Motor neuron (in vitro differentiated cells): ENCODE measurements at regions not wholly inside any gene's neighbourhood (a gene's known extent, or its start where the extent isn't known, plus 50 kb on each side); places are given as distances from the start of the nearest gene placed in this dataset.

ENCODE experiments used
- ATAC-seq, 8 experiments: fragments of 200-7000 bp; cut with Tn5 transposase; replicated peaks in 6 of 8; 2 replicates each; pipeline ENCODE4 v1.8.0; 2021; ENCODE audit warnings: mild to moderate bottlenecking in 8 of 8, moderate library complexity in 8 of 8
- H3K27ac ChIP-seq, 2 donors: fragments of 250-450 bp; sonication (Bioruptor Pico); 2 replicates each; pipeline ENCODE4 v1.9.0; 2021; ENCODE audit warnings: antibody characterized with exemption in 2 of 2, mild to moderate bottlenecking in 2 of 2, moderate library complexity in 1 of 2
- H3K4me1 ChIP-seq, 2 donors: fragments of 250-450 bp; sonication (Bioruptor Pico); replicated peaks in 1 of 2; 2 replicates each; pipeline ENCODE4 v1.6.1; 2021; ENCODE audit warnings: antibody characterized with exemption in 2 of 2, mild to moderate bottlenecking in 2 of 2, moderate library complexity in 1 of 2
- H3K4me3 ChIP-seq, 5 donors: fragments of 250-450 bp; sonication (Bioruptor Pico); 2 replicates each; pipeline ENCODE4 v1.9.0; 2021; ENCODE audit warnings: antibody characterized with exemption in 5 of 5, mild to moderate bottlenecking in 5 of 5, moderate library complexity in 4 of 5
- WGBS, 10 experiments: fragments of 450-650 bp; shearing (Covaris generic); methylation state at CpG; one replicate each; pipeline ENCODE4 v1.0.0; 2022; 5-methylcytosine and 5-hydroxymethylcytosine counted together
- in situ Hi-C, 9 experiments: fragments of 400-800 bp; cut with MboI; loops; one replicate each; pipeline ENCODE4 v1.15.0; 2021; ENCODE audit warnings: low sequenced_read_pairs in 9 of 9, low pct_unique_long_range_greater_than_20kb in 2 of 9; ENCODE audit not compliant: unreplicated experiment in 9 of 9

- ATAC-seq: peak in 4 of 8 experiments; percentile 9 to 59 (median 36)
- Histone ChIP-seq H3K4me1 (peaks cover 38 to 49% of the 10 kb centered on the region in 2 donors), H3K27ac (no peak overlapping the region), H3K4me3 (no peak overlapping the region)
- 50 to 95% (median 81%) methylated on average over 2 to 10 of the region's 15 CpGs; no CpG with 5 or more reads in 5 of the 10 experiments for WGBS, 10 experiments
- in situ Hi-C loops: loop anchor here in 1 of 9 experiments (25.0 kb wide), 1 partner anchor 105 kb away; no protein-coding TSS in a partner anchor
These were observed 120.4 kb upstream of the LHX1 start for GRCh38 chr17:36816907-36817288.

GRCh38 chr17:36817483-36818048 is 119.7 kb upstream of the LHX1 start:
- Histone ChIP-seq H3K4me1 (peaks cover 34 to 45% of the 10 kb centered on the region in 2 donors), H3K4me3 (no peak overlapping the region), H3K27ac (no peak overlapping the region)
- in situ Hi-C loops: loop anchor here in 1 of 9 experiments (25.0 kb wide), 1 partner anchor 105 kb away; no protein-coding TSS in a partner anchor
- no peak for ATAC-seq
- WGBS, 10 experiments: 0 to 88% (median 30%) methylated on average over 1 to 2 of the region's 5 CpGs; no CpG with 5 or more reads in 6 of the 10 experiments

DNA sequence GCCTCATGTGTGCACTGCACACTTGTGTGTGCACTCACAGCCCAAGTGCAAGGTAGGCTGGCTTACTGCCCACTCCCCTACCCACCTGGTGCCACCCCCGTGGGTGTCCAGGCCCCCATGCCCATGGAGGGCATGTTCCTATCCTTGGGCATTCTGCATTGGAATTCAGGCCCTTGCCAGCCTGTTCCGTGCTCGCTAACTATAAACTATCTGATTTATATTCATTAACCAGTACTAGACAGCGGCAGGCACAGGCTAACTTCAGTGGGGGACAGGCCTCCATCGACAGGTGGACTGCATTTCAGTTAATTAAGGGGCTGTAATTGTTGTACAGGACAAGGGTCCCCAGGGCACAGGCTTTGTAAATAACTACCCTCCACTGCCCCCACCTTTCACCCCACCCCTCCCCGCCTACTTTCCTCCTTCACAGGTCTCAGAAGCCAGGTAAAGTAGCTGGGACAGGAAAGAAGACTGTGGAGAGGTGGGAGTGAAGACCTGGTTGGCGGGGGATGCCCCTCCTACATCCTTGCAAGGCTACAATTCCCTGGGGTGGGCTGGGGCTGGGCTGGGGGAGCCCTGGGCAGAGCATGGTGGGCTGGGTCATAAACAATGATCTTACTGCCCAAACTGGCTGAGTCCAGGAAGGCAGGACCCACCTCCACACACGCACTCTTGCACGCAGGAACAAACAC is 119.0 kb upstream of the LHX1 start:
- WGBS, 10 experiments: 0 to 81% (median 80%) methylated on average over 1 to 3 of the region's 9 CpGs; no CpG with 5 or more reads in 7 of the 10 experiments
- H3K4me3 ChIP-seq: no peak overlapping the region
- H3K4me1 ChIP-seq: peaks cover 26 to 38% of the 10 kb centered on the region in 2 donors
- no peak overlapping the region for H3K27ac ChIP-seq
- in situ Hi-C loops: loop anchor here in 1 of 9 experiments (25.0 kb wide), 1 partner anchor 106 kb away; no protein-coding TSS in a partner anchor
- ATAC-seq: no peak

DNA sequence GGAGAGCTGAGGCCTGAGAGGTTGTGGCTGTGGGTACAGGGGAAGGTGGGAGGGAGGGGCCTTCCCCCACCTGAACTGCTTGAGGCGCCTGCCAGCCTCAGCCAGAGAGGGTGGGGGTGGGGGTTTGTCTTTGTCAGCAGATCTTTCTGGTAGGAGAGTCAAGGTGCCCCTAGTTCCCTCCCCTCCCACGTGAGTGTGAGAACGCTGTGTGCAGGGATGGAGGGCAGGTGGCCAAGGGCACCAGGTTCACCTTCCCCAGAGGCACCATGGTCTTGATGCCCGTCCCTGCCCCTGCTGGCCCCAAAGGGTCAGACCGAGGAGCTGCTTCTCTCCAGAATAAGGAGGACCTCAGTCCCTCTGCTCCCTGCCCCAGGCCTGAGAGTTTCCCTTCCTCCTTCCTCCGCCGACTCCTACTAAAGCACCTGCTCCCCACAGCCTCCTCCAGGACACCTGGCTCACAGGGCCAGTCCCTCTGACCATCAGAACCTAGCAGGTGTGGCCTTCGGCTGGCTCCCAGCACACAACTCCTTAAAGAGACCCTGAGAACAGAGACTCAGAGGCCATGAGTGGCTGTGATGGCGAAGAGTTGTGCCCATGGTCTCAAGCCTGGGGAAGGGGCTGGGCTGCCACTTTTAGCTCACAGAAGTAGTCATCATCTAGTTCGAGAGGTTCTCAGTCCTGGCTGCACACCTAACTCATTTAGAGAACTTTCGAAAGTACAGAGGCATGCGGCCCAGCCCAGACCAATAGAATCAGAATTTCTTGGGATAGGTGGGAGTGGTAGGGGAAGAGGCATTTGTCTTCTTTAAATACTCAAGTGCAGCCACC is 113.2 kb upstream of the LHX1 start:
- H3K4me1 ChIP-seq: peaks cover 6 to 17% of the 10 kb centered on the region in 2 donors
- 33 to 100% (median 90%) methylated on average over 2 to 4 of the region's 12 CpGs; no CpG with 5 or more reads in 5 of the 10 experiments for WGBS, 10 experiments
- H3K27ac ChIP-seq: no peak overlapping the region
- in situ Hi-C loops: loop anchor here in 1 of 9 experiments (25.0 kb wide), 1 partner anchor 112 kb away; no protein-coding TSS in a partner anchor
- peak in 4 of 8 experiments; percentile 19 to 48 (median 31) for ATAC-seq
- H3K4me3 ChIP-seq: no peak overlapping the region

DNA sequence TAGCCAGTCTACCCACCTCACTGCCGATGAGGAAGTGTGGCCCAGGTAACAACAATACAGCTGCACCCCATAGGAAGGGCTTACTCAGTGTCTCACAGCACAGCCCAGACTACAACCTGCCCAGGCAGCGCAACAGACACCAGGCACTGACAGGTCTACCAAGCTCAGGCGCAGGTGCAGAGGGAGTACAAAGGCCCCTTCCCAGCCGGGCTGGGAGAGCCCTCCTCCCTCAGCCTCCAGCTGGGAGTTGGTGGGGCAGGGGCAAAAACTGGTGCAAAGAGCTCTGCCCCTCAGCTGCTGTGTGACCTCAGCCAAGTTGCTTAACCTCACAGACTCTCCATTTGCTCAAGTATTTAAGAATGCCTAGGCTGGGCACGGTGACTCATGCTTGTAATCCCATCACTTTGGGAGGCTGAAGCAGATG is 112.6 kb upstream of the LHX1 start:
- 0 to 100% (median 70%) methylated on average over 1 to 4 of the region's 5 CpGs; no CpG with 5 or more reads in 2 of the 10 experiments for WGBS, 10 experiments
- in situ Hi-C loops: loop anchor here in 1 of 9 experiments (25.0 kb wide), 1 partner anchor 112 kb away; no protein-coding TSS in a partner anchor
- peaks cover 6 to 17% of the 10 kb centered on the region in 2 donors for H3K4me1 ChIP-seq
- ATAC-seq: peak in 1 of 8 experiments; percentile 31
- no peak overlapping the region for H3K4me3 ChIP-seq
- no peak overlapping the region for H3K27ac ChIP-seq

- H3K27ac ChIP-seq: no peak overlapping the region
- no peak for ATAC-seq
- H3K4me1 ChIP-seq: peaks cover 6 to 17% of the 10 kb centered on the region in 2 donors
- WGBS, 10 experiments: 52 to 100% (median 89%) methylated on average over 1 to 2 of the region's 2 CpGs; no CpG with 5 or more reads in 1 of the 10 experiments
- H3K4me3 ChIP-seq: no peak overlapping the region
- in situ Hi-C loops: no loop called here
These were observed 112.2 kb upstream of the LHX1 start for GRCh38 chr17:36825113-36825512.

DNA sequence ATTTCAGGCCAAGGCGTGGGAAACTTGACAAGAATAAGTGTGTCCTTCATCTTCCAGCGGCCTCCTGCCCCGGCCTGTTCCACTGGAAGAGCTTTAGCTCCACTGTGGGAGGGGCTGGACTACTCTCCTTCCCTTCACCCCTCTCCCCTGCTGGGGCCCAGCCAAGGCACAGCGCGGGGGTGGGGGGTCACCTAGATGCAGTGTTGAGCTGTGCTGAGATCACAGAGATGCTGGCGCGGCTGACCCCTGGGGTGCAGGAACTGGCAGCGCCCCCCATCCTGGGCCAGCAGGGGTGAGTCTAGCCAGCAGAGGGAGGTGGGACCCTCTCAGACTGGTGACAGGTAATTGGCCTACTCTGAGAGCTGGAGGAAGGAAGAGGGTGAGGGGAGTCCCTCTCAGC is 111.8 kb upstream of the LHX1 start:
- in situ Hi-C loops: no loop called here
- ATAC-seq: peak in 4 of 8 experiments; percentile 13 to 59 (median 48)

DNA sequence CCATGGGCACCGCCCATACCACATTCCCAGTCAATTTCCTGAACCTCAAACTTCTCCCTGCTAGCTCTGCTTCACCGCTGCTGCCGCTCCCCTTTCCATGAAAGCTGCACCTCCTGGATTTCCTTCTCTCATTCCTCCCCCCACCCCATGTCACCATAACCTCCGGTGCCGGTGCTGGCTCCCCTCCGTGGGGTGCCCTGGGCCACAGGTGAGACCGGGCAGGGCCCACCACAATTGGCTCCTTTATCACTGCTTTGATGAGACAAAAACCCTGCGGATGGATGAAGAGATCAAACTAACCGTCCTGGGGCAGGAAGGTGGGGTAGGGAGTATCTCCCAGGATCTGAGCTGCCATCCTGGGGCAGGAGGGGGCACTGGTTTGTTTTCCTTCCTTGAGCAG is 111.3 kb upstream of the LHX1 start:
- Histone ChIP-seq H3K4me1 (peaks cover 6 to 17% of the 10 kb centered on the region in 2 donors), H3K4me3 (no peak overlapping the region), H3K27ac (no peak overlapping the region)
- ATAC-seq: no peak
- in situ Hi-C loops: no loop called here
- 10 to 90% (median 68%) methylated on average over 1 to 6 of the region's 9 CpGs; no CpG with 5 or more reads in 4 of the 10 experiments for WGBS, 10 experiments

More for the DNA sequence above, 111.8 kb upstream of the LHX1 start:
- H3K4me1 ChIP-seq: peaks cover 6 to 17% of the 10 kb centered on the region in 2 donors
- no peak overlapping the region for H3K4me3 ChIP-seq
- WGBS, 10 experiments: 0 to 92% (median 67%) methylated on average over 1 to 3 of the region's 8 CpGs; no CpG with 5 or more reads in 5 of the 10 experiments
- H3K27ac ChIP-seq: no peak overlapping the region

DNA sequence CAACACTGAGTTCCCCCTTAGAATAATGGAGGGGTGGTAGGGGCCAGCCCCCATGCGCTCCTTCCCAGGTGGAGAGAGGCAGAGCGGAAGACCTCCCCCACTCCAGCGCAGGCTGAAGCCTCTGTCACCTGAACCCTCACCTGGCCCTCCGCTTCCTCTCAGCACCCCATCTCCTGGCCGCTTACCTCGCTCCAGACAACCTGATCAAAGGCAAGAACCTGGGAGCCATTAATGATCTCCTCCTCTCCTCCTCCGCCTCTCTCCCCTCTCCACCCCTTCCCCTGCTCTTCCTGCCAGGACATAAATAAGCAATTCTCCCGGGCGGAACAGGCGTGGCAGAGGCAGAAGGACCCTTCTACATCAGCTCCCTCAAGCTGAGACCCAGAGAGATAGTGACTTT is 110.2 kb upstream of the LHX1 start:
- Histone ChIP-seq H3K4me3 (no peak overlapping the region), H3K4me1 (peaks cover 6 to 17% of the 10 kb centered on the region in 2 donors), H3K27ac (no peak overlapping the region)
- WGBS, 10 experiments: 0 to 100% (median 19%) methylated on average over 1 to 8 of the region's 10 CpGs; no CpG with 5 or more reads in 4 of the 10 experiments
- in situ Hi-C loops: no loop called here
- peak in 5 of 8 experiments; percentile 53 to 86 (median 71) for ATAC-seq

DNA sequence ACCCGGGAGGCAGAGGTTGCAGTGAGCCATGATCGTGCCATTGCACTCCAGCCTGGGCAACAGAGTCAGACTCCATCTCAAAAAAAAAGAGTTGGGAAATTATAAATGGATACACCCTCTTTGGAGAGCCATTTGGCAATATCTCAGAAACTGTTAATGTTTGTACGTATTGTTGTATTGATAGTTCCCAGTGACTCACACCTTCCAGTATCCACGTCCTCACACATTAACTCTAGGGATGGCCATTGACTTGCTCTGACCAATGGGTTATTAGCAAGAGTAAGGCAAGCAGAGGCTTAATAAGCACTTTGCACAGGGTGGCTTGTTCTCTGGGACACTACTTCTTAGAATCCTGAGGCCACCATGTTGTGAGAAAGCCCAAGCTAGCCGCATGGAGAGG is 107.6 kb upstream of the LHX1 start:
- Histone ChIP-seq H3K4me3 (no peak overlapping the region), H3K4me1 (peaks cover 6 to 11% of the 10 kb centered on the region in 2 donors), H3K27ac (no peak overlapping the region)
- in situ Hi-C loops: no loop called here
- peak in 1 of 8 experiments; percentile 16 for ATAC-seq
- WGBS, 10 experiments: 0 to 100% (median 78%) methylated on average over 1 to 3 of the region's 5 CpGs; no CpG with 5 or more reads in 2 of the 10 experiments

- no peak overlapping the region for H3K4me3 ChIP-seq
- no peak overlapping the region for H3K27ac ChIP-seq
- ATAC-seq: no peak
- H3K4me1 ChIP-seq: peaks cover 0 to 7% of the 10 kb centered on the region in 2 donors
- 33 to 100% (median 79%) methylated on average over 1 of the region's 1 CpG; no CpG with 5 or more reads in 6 of the 10 experiments for WGBS, 10 experiments
- in situ Hi-C loops: no loop called here
These were observed 104.0 kb upstream of the LHX1 start for GRCh38 chr17:36833279-36833678.

DNA sequence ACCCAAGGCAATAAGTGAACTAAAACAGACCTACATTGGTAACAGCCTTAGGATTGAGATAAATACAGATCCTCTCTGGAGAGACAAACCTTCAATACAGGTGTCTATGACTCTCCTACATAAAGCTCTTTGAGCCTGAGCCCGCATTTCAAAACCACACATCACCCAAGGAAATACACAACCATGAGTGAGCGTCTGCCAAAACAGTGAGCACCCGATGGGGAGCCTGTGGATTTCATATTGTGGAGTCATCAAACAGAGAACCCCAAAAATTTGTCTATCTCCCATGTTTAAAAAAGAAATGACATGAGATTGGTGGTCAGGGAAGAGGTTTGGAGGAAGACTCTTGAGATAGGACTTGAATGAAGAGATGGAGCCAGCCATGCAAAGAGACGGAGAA is 102.2 kb upstream of the LHX1 start:
- ATAC-seq: no peak
- in situ Hi-C loops: no loop called here
- no peak overlapping the region for H3K27ac ChIP-seq
- 0 to 100% (median 86%) methylated on average over 1 to 4 of the region's 4 CpGs; no CpG with 5 or more reads in 3 of the 10 experiments for WGBS, 10 experiments
- no peak overlapping the region for H3K4me3 ChIP-seq
- H3K4me1 ChIP-seq: peaks cover 4 to 7% of the 10 kb centered on the region in 2 donors
